Erythroblast (primary cell): ENCODE measurements at regions not wholly inside any gene's neighbourhood (a gene's known extent, or its start where the extent isn't known, plus 50 kb on each side); places are given as distances from the start of the nearest gene placed in this dataset.

Experiments used
- GATA1 ChIP-seq: IDR thresholded peaks from 2 replicates; pipeline ENCODE4 v1.6.1; 2011; ENCODE audit warnings: low read depth, mild to moderate bottlenecking, control low read depth, low read length, moderate library complexity
- POLR2A ChIP-seq: IDR thresholded peaks from 2 replicates; pipeline ENCODE4 v1.6.1; 2011; ENCODE audit warnings: mild to moderate bottlenecking, low read length

DNA sequence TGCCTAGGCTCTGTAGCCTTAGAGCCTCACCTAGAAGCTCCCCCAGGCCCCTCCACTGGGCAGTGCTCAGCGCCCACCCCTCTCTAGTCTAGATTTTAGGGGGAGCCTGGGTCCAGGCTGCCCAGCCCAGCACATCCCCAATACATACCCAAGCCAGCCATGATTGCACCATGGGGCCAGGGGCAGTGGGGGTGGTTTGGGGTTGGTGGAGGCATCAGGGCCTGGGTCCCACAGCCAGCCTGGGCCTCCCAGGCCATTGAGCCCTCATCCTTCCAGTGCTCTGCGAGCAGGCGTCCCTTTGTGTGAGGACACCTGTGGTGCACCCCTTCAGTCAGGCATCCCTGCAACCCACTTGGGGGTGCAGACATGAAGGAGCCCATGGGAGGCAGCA lies 76.9 kb upstream of the RET start:
- TF ChIP-seq POLR2A, result no peak
- TF ChIP-seq GATA1, result no peak
